ENCODE measurements at regions not wholly inside any gene's neighbourhood (a gene's known extent, or its start where the extent isn't known, plus 50 kb on each side); places are given as distances from the start of the nearest gene placed in this dataset.

- Histone ChIP-seq H3K9ac (no peak overlapping the region), H3K4me1 (no peaks in the 10 kb centered on the region), H3K27me3 (no peaks in the 10 kb centered on the region), H3K36me3 (no peaks in the 10 kb centered on the region), H3K9me3 (replicated peaks in 1 of 11) (no peaks in the 10 kb centered on the region), H3K4me3 (no peak overlapping the region), H3K27ac (no peak overlapping the region), H3K4me2 (no peak overlapping the region), H4K20me1 (no peaks in the 10 kb centered on the region)
- no peak for TF ChIP-seq Cebpa-rat (IDR thresholded peaks at IDR 0.05)
Measured at GRCh38 chr10:84990713-84991112, 662.3 kb downstream of the CCSER2 start.

DNA sequence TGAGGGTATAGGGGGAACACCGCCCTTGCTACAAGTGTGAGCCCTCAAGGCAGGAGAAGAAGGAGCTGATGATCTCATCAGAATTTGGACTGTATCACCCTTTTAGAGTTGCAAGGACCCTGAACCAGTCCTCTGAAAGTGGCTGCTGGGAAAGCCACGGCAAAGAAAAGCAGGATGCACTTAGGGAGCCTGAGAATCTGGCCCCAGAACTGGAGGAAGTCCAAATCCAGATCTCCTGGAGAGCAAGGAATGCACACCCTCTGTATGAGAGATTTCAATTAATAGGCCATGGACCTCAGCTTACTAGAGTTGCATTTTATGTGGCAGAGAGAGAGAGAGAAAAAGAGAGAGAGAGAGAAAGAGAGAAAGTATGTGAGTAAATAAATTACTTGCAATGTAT lies 662.9 kb downstream of the CCSER2 start:
- no peak overlapping the region for H3K27ac ChIP-seq
- H3K4me1 ChIP-seq: no peaks in the 10 kb centered on the region
- no peak for TF ChIP-seq Cebpa-rat (IDR thresholded peaks at IDR 0.05)
- no peaks in the 10 kb centered on the region for H3K27me3 ChIP-seq
- no peak overlapping the region for H3K9ac ChIP-seq
- no peak overlapping the region for H3K4me2 ChIP-seq
- no peak overlapping the region for H3K4me3 ChIP-seq
- no peaks in the 10 kb centered on the region for H3K9me3 ChIP-seq (replicated peaks in 1 of 11)
- no peaks in the 10 kb centered on the region for H4K20me1 ChIP-seq
- no peaks in the 10 kb centered on the region for H3K36me3 ChIP-seq

DNA sequence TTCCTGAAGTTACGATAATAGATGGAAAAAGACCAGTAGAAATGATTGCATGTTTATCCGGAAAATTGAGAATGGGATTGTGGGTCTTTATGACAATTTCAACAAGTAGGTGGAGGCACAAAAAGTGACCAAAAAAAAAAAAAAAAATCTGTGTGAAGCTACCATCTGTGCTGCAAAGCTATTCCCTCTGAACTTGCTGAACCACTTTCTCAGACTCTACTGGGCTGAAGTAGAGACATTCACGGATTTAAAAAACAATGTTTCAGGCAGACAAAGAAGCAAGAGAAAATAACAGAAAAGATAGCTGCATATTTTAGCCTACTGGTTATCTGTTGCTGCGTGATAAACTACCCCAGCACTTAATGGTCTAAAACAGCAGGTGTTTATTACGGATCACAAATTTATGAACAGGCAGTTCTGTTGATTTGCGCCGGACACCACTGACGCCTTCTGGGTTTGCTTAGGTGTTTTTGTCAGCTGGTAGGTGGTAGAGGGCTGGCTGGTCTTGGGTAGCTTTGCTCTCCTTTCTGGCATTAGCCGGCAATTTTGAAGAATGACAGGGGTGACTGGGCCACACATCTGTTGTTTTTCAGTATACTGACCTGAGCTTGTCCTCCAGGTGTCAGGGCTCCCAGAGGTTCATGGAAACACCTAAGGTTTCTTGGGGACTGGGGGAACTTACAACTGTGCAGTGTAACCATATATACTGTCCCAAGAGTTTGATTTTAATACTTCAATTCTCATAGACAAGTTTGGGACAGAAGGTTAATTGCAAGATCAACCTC lies 665.1 kb downstream of the CCSER2 start:
- H3K27me3 ChIP-seq: no peaks in the 10 kb centered on the region
- no peak for TF ChIP-seq Cebpa-rat (IDR thresholded peaks at IDR 0.05)

GRCh38 chr10:84994722-84995121 lies 666.3 kb downstream of the CCSER2 start:
- H3K4me2 ChIP-seq: no peak overlapping the region
- H3K36me3 ChIP-seq: no peaks in the 10 kb centered on the region
- no peak overlapping the region for H3K9ac ChIP-seq
- no peak overlapping the region for H3K27ac ChIP-seq
- no peaks in the 10 kb centered on the region for H4K20me1 ChIP-seq
- no peak overlapping the region for H3K4me3 ChIP-seq
- no peaks in the 10 kb centered on the region for H3K9me3 ChIP-seq (replicated peaks in 1 of 11)
- H3K4me1 ChIP-seq: no peaks in the 10 kb centered on the region
- no peak for TF ChIP-seq Cebpa-rat (IDR thresholded peaks at IDR 0.05)
- H3K27me3 ChIP-seq: no peaks in the 10 kb centered on the region

More for the DNA sequence above, 665.1 kb downstream of the CCSER2 start:
- Histone ChIP-seq H3K27ac (no peak overlapping the region), H4K20me1 (no peaks in the 10 kb centered on the region), H3K36me3 (no peaks in the 10 kb centered on the region), H3K9ac (no peak overlapping the region), H3K4me3 (no peak overlapping the region), H3K4me2 (no peak overlapping the region), H3K4me1 (no peaks in the 10 kb centered on the region), H3K9me3 (replicated peaks in 1 of 11) (no peaks in the 10 kb centered on the region)

DNA sequence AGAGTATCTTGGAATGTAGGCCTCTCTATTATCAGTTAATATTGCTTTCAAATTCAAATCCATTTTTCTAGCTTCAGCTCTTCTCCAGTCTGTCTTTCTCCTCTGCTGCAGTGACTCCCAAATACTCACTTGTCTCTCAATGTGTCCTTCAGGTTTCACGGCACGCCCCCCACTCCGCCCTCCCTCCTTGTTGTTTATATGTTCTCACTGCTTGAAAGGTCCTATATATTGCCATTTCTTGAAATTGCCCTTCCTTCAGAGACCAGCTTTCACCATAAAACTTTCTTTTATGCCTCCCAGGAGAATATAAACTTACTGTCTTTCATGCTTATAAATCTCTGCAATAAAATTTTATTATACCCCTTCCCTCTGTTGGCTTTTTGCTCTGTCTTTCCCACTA lies 668.2 kb downstream of the CCSER2 start:
- Histone ChIP-seq H3K9me3 (replicated peaks in 1 of 11) (no peaks in the 10 kb centered on the region), H3K27me3 (no peaks in the 10 kb centered on the region), H3K4me2 (no peak overlapping the region), H4K20me1 (no peaks in the 10 kb centered on the region), H3K4me1 (no peaks in the 10 kb centered on the region), H3K36me3 (no peaks in the 10 kb centered on the region), H3K9ac (no peak overlapping the region), H3K4me3 (no peak overlapping the region), H3K27ac (no peak overlapping the region)
- no peak for TF ChIP-seq Cebpa-rat (IDR thresholded peaks at IDR 0.05)

DNA sequence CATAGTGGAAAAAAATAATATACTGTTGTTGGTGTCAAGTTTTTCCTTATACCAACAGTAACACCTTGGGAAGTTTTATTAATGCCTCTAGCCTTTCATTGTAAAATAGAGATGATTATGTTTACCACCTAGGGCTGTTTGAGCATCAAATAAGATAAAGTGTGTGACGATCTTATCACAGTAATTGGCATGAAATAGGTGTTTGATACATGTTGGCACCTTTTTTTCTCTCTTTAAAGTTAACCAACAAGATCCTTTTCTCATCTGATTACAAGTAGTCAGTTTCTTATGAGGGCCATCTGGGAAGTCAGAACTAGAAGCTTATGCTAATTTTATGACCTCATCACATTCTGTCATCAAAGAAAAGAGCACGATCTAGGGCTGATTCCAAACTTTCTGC lies 669.5 kb downstream of the CCSER2 start:
- TF ChIP-seq Cebpa-rat (IDR thresholded peaks at IDR 0.05): no peak

DNA sequence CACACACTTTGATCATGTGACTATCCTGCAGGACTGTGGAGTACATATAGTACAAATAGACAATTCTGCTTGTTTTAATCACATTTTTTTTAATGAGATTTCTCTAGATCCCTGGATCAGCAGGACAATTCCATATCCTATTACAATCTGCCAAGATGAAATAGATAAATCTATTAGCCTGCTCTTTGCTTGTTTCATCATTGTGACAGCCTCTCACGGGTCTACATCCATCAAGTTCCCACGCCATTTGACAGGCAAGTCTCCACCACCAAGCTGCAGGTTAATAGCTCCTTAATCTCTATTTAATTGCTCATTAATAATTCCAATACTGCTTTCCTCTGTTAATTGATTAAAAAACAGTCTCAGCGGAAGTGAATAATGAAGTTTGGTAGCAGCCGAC lies 671.5 kb downstream of the CCSER2 start:
- Histone ChIP-seq H3K4me2 (no peak overlapping the region), H3K9me3 (replicated peaks in 1 of 11) (no peaks in the 10 kb centered on the region), H3K4me3 (no peak overlapping the region), H3K9ac (no peak overlapping the region), H4K20me1 (no peaks in the 10 kb centered on the region), H3K27me3 (no peaks in the 10 kb centered on the region), H3K27ac (no peak overlapping the region), H3K4me1 (no peaks in the 10 kb centered on the region), H3K36me3 (no peaks in the 10 kb centered on the region)
- TF ChIP-seq Cebpa-rat (IDR thresholded peaks at IDR 0.05): no peak

More for the DNA sequence above, 669.5 kb downstream of the CCSER2 start:
- H3K4me3 ChIP-seq: no peak overlapping the region
- no peaks in the 10 kb centered on the region for H3K4me1 ChIP-seq
- H3K4me2 ChIP-seq: no peak overlapping the region
- H3K9me3 ChIP-seq (replicated peaks in 1 of 11): no peaks in the 10 kb centered on the region
- H3K9ac ChIP-seq: no peak overlapping the region
- H3K36me3 ChIP-seq: no peaks in the 10 kb centered on the region
- H4K20me1 ChIP-seq: no peaks in the 10 kb centered on the region
- no peak overlapping the region for H3K27ac ChIP-seq
- H3K27me3 ChIP-seq: no peaks in the 10 kb centered on the region

DNA sequence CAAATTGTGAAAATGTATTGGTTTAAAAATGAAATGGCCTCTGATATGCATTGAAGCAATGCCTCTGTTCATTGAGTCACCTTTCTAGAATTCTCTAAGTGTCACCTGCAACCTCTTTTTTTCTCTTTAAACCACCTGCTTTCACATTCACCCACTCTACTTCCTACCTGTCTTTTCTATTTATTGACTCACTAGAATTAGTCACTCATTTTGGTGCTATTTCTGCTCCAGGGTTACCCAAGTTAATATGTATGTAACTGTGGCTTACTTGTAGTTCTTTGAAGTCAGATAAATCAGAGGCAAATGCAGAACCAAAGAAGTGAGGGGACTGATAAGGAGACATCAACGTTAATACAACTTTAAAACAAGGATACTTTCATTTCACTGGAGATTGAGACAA lies 674.7 kb downstream of the CCSER2 start:
- no peaks in the 10 kb centered on the region for H3K4me1 ChIP-seq
- no peak for TF ChIP-seq Cebpa-rat (IDR thresholded peaks at IDR 0.05)
- no peaks in the 10 kb centered on the region for H4K20me1 ChIP-seq
- no peak overlapping the region for H3K4me2 ChIP-seq
- no peaks in the 10 kb centered on the region for H3K27me3 ChIP-seq
- no peak overlapping the region for H3K27ac ChIP-seq
- no peak overlapping the region for H3K4me3 ChIP-seq
- no peaks in the 10 kb centered on the region for H3K9me3 ChIP-seq (replicated peaks in 1 of 11)
- H3K9ac ChIP-seq: no peak overlapping the region
- H3K36me3 ChIP-seq: no peaks in the 10 kb centered on the region

- no peak for TF ChIP-seq Cebpa-rat (IDR thresholded peaks at IDR 0.05)
- Histone ChIP-seq H3K36me3 (no peaks in the 10 kb centered on the region), H4K20me1 (no peaks in the 10 kb centered on the region), H3K4me1 (no peaks in the 10 kb centered on the region), H3K9me3 (replicated peaks in 1 of 11) (no peaks in the 10 kb centered on the region), H3K4me2 (no peak overlapping the region), H3K27me3 (no peaks in the 10 kb centered on the region), H3K9ac (no peak overlapping the region), H3K4me3 (no peak overlapping the region), H3K27ac (no peak overlapping the region)
Measured at GRCh38 chr10:85008488-85009184, 680.2 kb downstream of the CCSER2 start.

GRCh38 chr10:85012305-85012704 lies 683.9 kb downstream of the CCSER2 start:
- H3K36me3 ChIP-seq: no peaks in the 10 kb centered on the region
- no peaks in the 10 kb centered on the region for H3K9me3 ChIP-seq (replicated peaks in 1 of 11)
- no peak overlapping the region for H3K9ac ChIP-seq
- H3K27ac ChIP-seq: no peak overlapping the region
- no peak overlapping the region for H3K4me2 ChIP-seq
- H3K27me3 ChIP-seq: no peaks in the 10 kb centered on the region
- no peaks in the 10 kb centered on the region for H3K4me1 ChIP-seq
- no peak overlapping the region for H3K4me3 ChIP-seq
- TF ChIP-seq Cebpa-rat (IDR thresholded peaks at IDR 0.05): no peak
- no peaks in the 10 kb centered on the region for H4K20me1 ChIP-seq

Data from BLaER1 treated with 17β-estradiol and CSF1 and Interleukin-3, amounts not matched to agents 10 nM and 100 nM (cell line).